ENCODE measurements at regions not wholly inside any gene's neighbourhood (a gene's known extent, or its start where the extent isn't known, plus 50 kb on each side); places are given as distances from the start of the nearest gene placed in this dataset.
"Not testable (repeated sequence)": the region's sequence is repeated elsewhere in the genome, so short reads cannot be mapped to it uniquely, and the experiment has no call there.

GRCh38 chr14:106355007-106355791, 828.8 kb downstream of the TMEM121 start:
- not testable (repeated sequence) for DNase-seq (ENCODE audit: low spot score)

GRCh38 chr14:106355881-106356642, 829.7 kb downstream of the TMEM121 start:
- not testable (repeated sequence) for DNase-seq (ENCODE audit: low spot score)

GRCh38 chr14:106356643-106356930, 830.2 kb downstream of the TMEM121 start:
- not testable (repeated sequence) for DNase-seq (ENCODE audit: low spot score)

GRCh38 chr14:106359157-106359887, 832.9 kb downstream of the TMEM121 start:
- DNase-seq (ENCODE audit: low spot score), result not testable (repeated sequence)

- not testable (repeated sequence) for DNase-seq (ENCODE audit: low spot score)
These were observed 839.0 kb downstream of the TMEM121 start for GRCh38 chr14:106365371-106365770.

- DNase-seq (ENCODE audit: low spot score), result not testable (repeated sequence)
These were observed 839.5 kb downstream of the TMEM121 start for GRCh38 chr14:106365894-106366293.

GRCh38 chr14:106366971-106367370, 840.6 kb downstream of the TMEM121 start:
- DNase-seq (ENCODE audit: low spot score), result not testable (repeated sequence)

GRCh38 chr14:106369456-106369855, 843.1 kb downstream of the TMEM121 start:
- not testable (repeated sequence) for DNase-seq (ENCODE audit: low spot score)

GRCh38 chr14:106372870-106373652, 846.7 kb downstream of the TMEM121 start:
- peak; percentile 57 for DNase-seq (ENCODE audit: low spot score)

GRCh38 chr14:106373653-106374110, 847.3 kb downstream of the TMEM121 start:
- not testable (repeated sequence) for DNase-seq (ENCODE audit: low spot score)

GRCh38 chr14:106377432-106377831, 851.0 kb downstream of the TMEM121 start:
- DNase-seq (ENCODE audit: low spot score), result no peak

GRCh38 chr14:106378191-106378590, 851.8 kb downstream of the TMEM121 start:
- no peak for DNase-seq (ENCODE audit: low spot score)

- no peak for DNase-seq (ENCODE audit: low spot score)
These were observed 854.4 kb downstream of the TMEM121 start for GRCh38 chr14:106380740-106381139.

GRCh38 chr14:106389186-106389585, 862.8 kb downstream of the TMEM121 start:
- not testable (repeated sequence) for DNase-seq (ENCODE audit: low spot score)

GRCh38 chr14:106390401-106390800, 864.0 kb downstream of the TMEM121 start:
- no peak for DNase-seq (ENCODE audit: low spot score)

- DNase-seq (ENCODE audit: low spot score), result no peak
These were observed 864.6 kb downstream of the TMEM121 start for GRCh38 chr14:106390947-106391346.

- no peak for DNase-seq (ENCODE audit: low spot score)
These were observed 867.4 kb downstream of the TMEM121 start for GRCh38 chr14:106393742-106394141.

GRCh38 chr14:106395456-106396050, 869.2 kb downstream of the TMEM121 start:
- DNase-seq (ENCODE audit: low spot score), result no peak

GRCh38 chr14:106396999-106397398, 870.6 kb downstream of the TMEM121 start:
- DNase-seq (ENCODE audit: low spot score), result no peak

GRCh38 chr14:106398931-106399331, 872.5 kb downstream of the TMEM121 start:
- DNase-seq (ENCODE audit: low spot score), result not testable (repeated sequence)

GRCh38 chr14:106401316-106401715, 874.9 kb downstream of the TMEM121 start:
- not testable (repeated sequence) for DNase-seq (ENCODE audit: low spot score)
